K562 (cell line): ENCODE measurements at regions not wholly inside any gene's neighbourhood (a gene's known extent, or its start where the extent isn't known, plus 50 kb on each side); places are given as distances from the start of the nearest gene placed in this dataset.

ENCODE experiments used
- ATAC-seq: fragments of 200-7000 bp; cut with Tn5 transposase; 3 replicates; pipeline ENCODE4 v1.9.1; 2020; ENCODE audit warnings: moderate library complexity
- BruUV-seq: library from RNA; stranded (reverse); fragments of 400-500 nt; replicated peaks from 2 replicates; lab custom pipeline; 2021; lab: Mats Ljungman, UMichigan
- CTCF ChIA-PET: fragments of 300-600 bp; formaldehyde crosslinking; extraction: SDS; loops from one replicate; lab custom pipeline; 2021; ENCODE audit warnings: low intra/inter-chr PET ratio; lab: Yijun Ruan, JAX
- POLR2A ChIA-PET: fragments of 300-600, 350-650 bp; sonication (Branson Sonifier 250); formaldehyde crosslinking; extraction: SDS; loops from one replicate; lab custom pipeline; 2021; ENCODE audit warnings: antibody characterized with exemption, inconsistent platforms; lab: Yijun Ruan, JAX
- DNase-seq, 4 experiments: peaks; one replicate each; pipeline versions ENCODE4 v3.0.0 to v3.0.0-alpha.2; 2011 to 2018; ENCODE audit warnings: low spot score in 3 of 4, mixed read lengths in 3 of 4; ENCODE audit errors: extremely low read depth in 1 of 4
- FAIRE-seq: peaks from 2 replicates; lab custom pipeline; 2011; peaks lifted over from hg19 to GRCh38; lab: Jason Lieb, UNC
- H2AFZ ChIP-seq: 2 replicates; pipeline ENCODE4 v1.6.0; 2011; ENCODE audit warnings: low read depth, low read length, control low read depth, inconsistent platforms
- H3K27ac ChIP-seq: fragments of 200-600 bp; 3 replicates; pipeline ENCODE4 v1.8.0; 2011; ENCODE audit warnings: low read depth, mild to moderate bottlenecking, control low read depth, inconsistent platforms, low read length, moderate library complexity, mixed read lengths; ENCODE audit errors: extremely low read depth
- H3K27me3 ChIP-seq, 2 experiments: fragments of 300-600 bp in 1 of 2; 2 replicates in 1 of 2; 3 replicates in 1 of 2; pipeline versions ENCODE4 v1.6.0 to v1.8.0; 2011; ENCODE audit warnings: inconsistent platforms in 2 of 2, low read length in 2 of 2, mild to moderate bottlenecking in 1 of 2, mixed read lengths in 1 of 2, moderate library complexity in 1 of 2; ENCODE audit not compliant: control insufficient read depth in 2 of 2, insufficient read depth in 2 of 2
- H3K36me3 ChIP-seq: fragments of 300-600 bp; 3 replicates; pipeline ENCODE4 v1.8.0; 2011; ENCODE audit warnings: mild to moderate bottlenecking, low read length, inconsistent platforms; ENCODE audit not compliant: control insufficient read depth, insufficient read depth
- H3K4me1 ChIP-seq, 2 experiments: fragments of 200-600 bp in 1 of 2; replicated peaks in 1 of 2; 2 replicates in 1 of 2; 3 replicates in 1 of 2; pipeline versions ENCODE4 v1.5.1 to v1.8.0; 2011; ENCODE audit warnings: inconsistent platforms in 2 of 2, low read length in 2 of 2, mild to moderate bottlenecking in 1 of 2, mixed read lengths in 1 of 2, moderate library complexity in 1 of 2; ENCODE audit not compliant: control insufficient read depth in 2 of 2, insufficient read depth in 2 of 2
- H3K4me2 ChIP-seq: 2 replicates; pipeline ENCODE4 v1.6.1; 2011; ENCODE audit warnings: low read length, control low read depth, inconsistent platforms, mixed read lengths; ENCODE audit not compliant: insufficient read depth
- H3K4me3 ChIP-seq: fragments of 200-600 bp; sonication (generic), shearing (Covaris generic); 2 replicates; pipeline ENCODE4 v1.5.1; 2016; ENCODE audit warnings: control low read depth, inconsistent platforms
- H3K79me2 ChIP-seq: fragments of 200-600 bp; 3 replicates; pipeline ENCODE4 v1.8.0; 2011; ENCODE audit warnings: low read length, inconsistent platforms; ENCODE audit not compliant: control insufficient read depth, insufficient read depth
- H3K9ac ChIP-seq, 2 experiments: 2 replicates each; pipeline versions ENCODE4 v1.6.0 to v1.6.1; 2011; ENCODE audit warnings: low read depth in 2 of 2, low read length in 2 of 2, control low read depth in 1 of 2, inconsistent platforms in 1 of 2, mild to moderate bottlenecking in 1 of 2, mixed read lengths in 1 of 2; ENCODE audit not compliant: insufficient read depth in 1 of 2
- H3K9me1 ChIP-seq: one replicate; pipeline ENCODE4 v1.6.0; 2011; ENCODE audit warnings: inconsistent platforms, mild to moderate bottlenecking, low read length, moderate library complexity; ENCODE audit not compliant: control insufficient read depth, insufficient read depth
- H3K9me3 ChIP-seq: replicated peaks from 2 replicates; pipeline ENCODE4 v1.5.1; 2011; ENCODE audit warnings: low read depth, low read length, inconsistent platforms; ENCODE audit not compliant: control insufficient read depth, insufficient read depth
- H4K20me1 ChIP-seq: replicated peaks from 2 replicates; pipeline ENCODE4 v1.6.1; 2011; ENCODE audit warnings: low read length, inconsistent platforms, mixed read lengths; ENCODE audit not compliant: control insufficient read depth, insufficient read depth
- ETV6 ChIP-seq, 3 experiments: fragments of 150-350 bp in 1 of 3; sonication (generic) in 1 of 3; formaldehyde crosslinking in 1 of 3; IDR thresholded peaks; 2 replicates each; pipeline versions ENCODE4 v1.6.1 to v1.8.0; 2014 to 2022; ENCODE audit warnings: borderline replicate concordance in 2 of 3, low read depth in 2 of 3, antibody characterized with exemption in 1 of 3, low read length in 1 of 3, mild to moderate bottlenecking in 1 of 3, missing genetic modification reagents in 1 of 3
- HDAC2 ChIP-seq: fragments of 450-650 bp; IDR thresholded peaks from 2 replicates; pipeline ENCODE4 v1.6.1; 2016; ENCODE audit warnings: mild to moderate bottlenecking
- HNRNPUL1 ChIP-seq: fragments of 200-400 bp; formaldehyde crosslinking; IDR thresholded peaks from 2 replicates; pipeline ENCODE4 v1.6.1; 2017; ENCODE audit warnings: low read length
- KAT7 ChIP-seq: sonication (generic); formaldehyde crosslinking; IDR thresholded peaks from 2 replicates; pipeline ENCODE4 v1.8.0; 2022; ENCODE audit warnings: missing genetic modification reagents, mild to moderate bottlenecking, borderline replicate concordance
- MCM5 ChIP-seq: fragments of 450-650 bp; IDR thresholded peaks from 2 replicates; pipeline ENCODE4 v1.6.1; 2016; ENCODE audit warnings: low read depth
- NFATC3 ChIP-seq: fragments of 450-650 bp; IDR thresholded peaks from 2 replicates; pipeline ENCODE4 v1.6.1; 2017; ENCODE audit warnings: mild to moderate bottlenecking
- PHF21A ChIP-seq: fragments of 450-650 bp; IDR thresholded peaks from 2 replicates; pipeline ENCODE4 v1.6.1; 2017; ENCODE audit warnings: low read depth, borderline replicate concordance
- SIX5 ChIP-seq, 2 experiments: IDR thresholded peaks; 2 replicates each; pipeline ENCODE4 v1.6.1; 2011; ENCODE audit warnings: low read length in 2 of 2, borderline replicate concordance in 1 of 2, low read depth in 1 of 2, mild to moderate bottlenecking in 1 of 2, moderate library complexity in 1 of 2; ENCODE audit not compliant: insufficient read depth in 1 of 2
- SMAD3 ChIP-seq: fragments of 450-650 bp; formaldehyde crosslinking; conservative IDR thresholded peaks from 2 replicates; pipeline ENCODE4 v1.4.0; 2020; ENCODE audit warnings: mild to moderate bottlenecking
- STAG1 ChIP-seq: sonication (generic); formaldehyde crosslinking; IDR thresholded peaks from 2 replicates; pipeline ENCODE4 v1.5.0; 2020; ENCODE audit warnings: missing genetic modification reagents, borderline replicate concordance
- STAT5B ChIP-seq: fragments of 250-450 bp; sonication (Bioruptor Pico); IDR thresholded peaks from 2 replicates; pipeline ENCODE4 v1.8.0; 2021; ENCODE audit warnings: mild to moderate bottlenecking, inconsistent platforms
- TCF7 ChIP-seq: sonication (generic); IDR thresholded peaks from 2 replicates; pipeline ENCODE4 v1.6.1; 2016; ENCODE audit warnings: antibody characterized with exemption, borderline replicate concordance
- TRIM28 ChIP-seq: fragments of 450-650 bp; IDR thresholded peaks from 2 replicates; pipeline ENCODE4 v1.6.1; 2017
- WHSC1 ChIP-seq: IDR thresholded peaks from one replicate; pipeline ENCODE4 v1.6.1; 2012; ENCODE audit warnings: low read length, control low read depth, inconsistent platforms
- YY1 ChIP-seq, 3 experiments: IDR thresholded peaks; 2 replicates each; pipeline ENCODE4 v1.6.1; 2011; ENCODE audit warnings: low read length in 2 of 3, mild to moderate bottlenecking in 2 of 3, moderate library complexity in 2 of 3, borderline replicate concordance in 1 of 3, control low read depth in 1 of 3, low read depth in 1 of 3; ENCODE audit not compliant: insufficient read depth in 3 of 3, insufficient replicate concordance in 2 of 3, control insufficient read depth in 1 of 3, insufficient read length in 1 of 3; ENCODE audit errors: extremely low read depth in 1 of 3
- ZNF436 ChIP-seq: fragments of 250-450, 450-650 bp; sonication (Bioruptor Pico); formaldehyde crosslinking; IDR thresholded peaks from 2 replicates; pipeline ENCODE4 v1.7.0; 2020; ENCODE audit warnings: mild to moderate bottlenecking
- WGBS: fragments of 100-300 bp; shearing (Covaris generic); methylation state at CpG from one replicate; pipeline ENCODE4 v1.1.6; 2016; ENCODE audit warnings: low coverage, mixed read lengths; ENCODE audit not compliant: insufficient coverage; ENCODE audit errors: missing lambda C conversion rate; 5-methylcytosine and 5-hydroxymethylcytosine counted together
- in situ Hi-C: fragments of 300-500 bp; cut with MboI; formaldehyde crosslinking; loops from 4 replicates; pipeline ENCODE4 v1.15.0; 2018; ENCODE audit warnings: inconsistent platforms, mixed read lengths
- intact Hi-C: fragments of 100-400 bp; cut with micrococcal nuclease; formaldehyde crosslinking; loops from 2 replicates; pipeline ENCODE4 v1.14.2; 2022
- TF ChIP-seq, protein P1 (sequence below): fragments of 450-650 bp; IDR thresholded peaks from 2 replicates; pipeline ENCODE4 v1.6.1; 2016
- TF ChIP-seq, protein P2 (sequence below): IDR thresholded peaks from 2 replicates; pipeline ENCODE4 v1.6.1; 2014; ENCODE audit warnings: antibody characterized with exemption
- TF ChIP-seq, protein P3 (sequence below): sonication (generic); formaldehyde crosslinking; IDR thresholded peaks from 2 replicates; pipeline ENCODE4 v1.9.0; 2022; ENCODE audit warnings: mild to moderate bottlenecking, missing genetic modification reagents

DNA sequence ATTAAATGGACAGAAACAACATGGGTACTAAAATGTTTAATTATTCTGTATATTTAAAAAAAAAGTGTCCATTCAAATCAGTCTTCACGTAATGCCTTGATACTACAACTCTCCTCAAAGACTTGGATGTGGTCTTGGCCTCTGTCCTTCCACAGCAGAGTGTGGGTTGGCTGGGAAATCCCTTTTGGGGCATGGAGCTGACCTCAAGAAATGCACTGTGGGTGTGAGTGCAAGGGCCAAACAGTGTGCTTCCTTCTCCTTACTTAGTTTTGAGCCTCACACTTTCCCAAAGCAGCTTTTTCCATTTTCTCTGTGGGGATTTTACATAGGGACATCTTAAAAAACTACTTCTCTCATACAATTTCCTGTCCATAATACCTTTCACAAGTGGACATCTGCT is 607.4 kb downstream of the EFNB2 start:
- FAIRE-seq (no peak), DNase-seq (no peak)
- Histone ChIP-seq H2AFZ (no peak overlapping the region), H3K79me2 (no peaks in the 10 kb centered on the region), H4K20me1 (no peaks in the 10 kb centered on the region), H3K9me1 (no peaks in the 10 kb centered on the region)
- POLR2A ChIA-PET: no interaction called here
- WGBS: 11% methylated on average over 1 of the region's 1 CpG
- TF ChIP-seq WHSC1 (no peak), STAT5B (CRISPR knock-in tag) (no peak), HNRNPUL1 (no peak), PHF21A (no peak), ETV6 (IDR thresholded peaks at IDR 0.05; ENCODE audit: borderline replicate concordance in 1 of 2, low read depth in 2 of 2, low read length in 1 of 2) (no peak), ETV6 (CRISPR knock-in tag; IDR thresholded peaks at IDR 0.05; ENCODE audit: borderline replicate concordance) (no peak), SMAD3 (CRISPR knock-in tag) (no peak), SIX5 (IDR thresholded peaks at IDR 0.05; ENCODE audit: borderline replicate concordance in 1 of 2, insufficient read depth in 1 of 2, low read depth in 1 of 2, low read length in 2 of 2) (no peak), TRIM28 (no peak), STAG1 (CRISPR knock-in tag) (no peak), MCM5 (no peak), NFATC3 (no peak), ZNF436 (CRISPR knock-in tag) (no peak), HDAC2 (no peak), KAT7 (CRISPR knock-in tag) (no peak), YY1 (IDR thresholded peaks at IDR 0.05; ENCODE audit: borderline replicate concordance in 1 of 3, control insufficient read depth in 1 of 3, extremely low read depth in 1 of 3, insufficient read depth in 3 of 3, insufficient read length in 1 of 3, insufficient replicate concordance in 2 of 3, low read depth in 1 of 3, low read length in 2 of 3) (no peak), TCF7 (no peak)
- TF ChIP-seq, protein P1, sequence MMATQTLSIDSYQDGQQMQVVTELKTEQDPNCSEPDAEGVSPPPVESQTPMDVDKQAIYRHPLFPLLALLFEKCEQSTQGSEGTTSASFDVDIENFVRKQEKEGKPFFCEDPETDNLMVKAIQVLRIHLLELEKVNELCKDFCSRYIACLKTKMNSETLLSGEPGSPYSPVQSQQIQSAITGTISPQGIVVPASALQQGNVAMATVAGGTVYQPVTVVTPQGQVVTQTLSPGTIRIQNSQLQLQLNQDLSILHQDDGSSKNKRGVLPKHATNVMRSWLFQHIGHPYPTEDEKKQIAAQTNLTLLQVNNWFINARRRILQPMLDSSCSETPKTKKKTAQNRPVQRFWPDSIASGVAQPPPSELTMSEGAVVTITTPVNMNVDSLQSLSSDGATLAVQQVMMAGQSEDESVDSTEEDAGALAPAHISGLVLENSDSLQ: no peak
- TF ChIP-seq, protein P2, sequence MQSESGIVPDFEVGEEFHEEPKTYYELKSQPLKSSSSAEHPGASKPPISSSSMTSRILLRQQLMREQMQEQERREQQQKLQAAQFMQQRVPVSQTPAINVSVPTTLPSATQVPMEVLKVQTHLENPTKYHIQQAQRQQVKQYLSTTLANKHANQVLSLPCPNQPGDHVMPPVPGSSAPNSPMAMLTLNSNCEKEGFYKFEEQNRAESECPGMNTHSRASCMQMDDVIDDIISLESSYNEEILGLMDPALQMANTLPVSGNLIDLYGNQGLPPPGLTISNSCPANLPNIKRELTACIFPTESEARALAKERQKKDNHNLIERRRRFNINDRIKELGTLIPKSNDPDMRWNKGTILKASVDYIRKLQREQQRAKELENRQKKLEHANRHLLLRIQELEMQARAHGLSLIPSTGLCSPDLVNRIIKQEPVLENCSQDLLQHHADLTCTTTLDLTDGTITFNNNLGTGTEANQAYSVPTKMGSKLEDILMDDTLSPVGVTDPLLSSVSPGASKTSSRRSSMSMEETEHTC: no peak
- TF ChIP-seq, protein P3, sequence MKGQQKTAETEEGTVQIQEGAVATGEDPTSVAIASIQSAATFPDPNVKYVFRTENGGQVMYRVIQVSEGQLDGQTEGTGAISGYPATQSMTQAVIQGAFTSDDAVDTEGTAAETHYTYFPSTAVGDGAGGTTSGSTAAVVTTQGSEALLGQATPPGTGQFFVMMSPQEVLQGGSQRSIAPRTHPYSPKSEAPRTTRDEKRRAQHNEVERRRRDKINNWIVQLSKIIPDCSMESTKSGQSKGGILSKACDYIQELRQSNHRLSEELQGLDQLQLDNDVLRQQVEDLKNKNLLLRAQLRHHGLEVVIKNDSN (CRISPR knock-in tag): no peak
- TF ChIP-seq, all 486 proteins: peak for 0
- CTCF ChIA-PET: no interaction called here
- Histone ChIP-seq H3K4me3 (no peak overlapping the region), H3K9ac (no peak overlapping the region), H3K4me2 (no peak overlapping the region), H3K27ac (no peak overlapping the region), H3K4me1 (no peaks in the 10 kb centered on the region), H3K36me3 (no peaks in the 10 kb centered on the region), H3K9me3 (no peaks in the 10 kb centered on the region), H3K27me3 (no peaks in the 10 kb centered on the region)
- no peak for ATAC-seq
- in situ Hi-C loops (no loop called here), intact Hi-C loops (no loop called here)
- no TSS peak for BruUV-seq
